ENCODE measurements at regions not wholly inside any gene's neighbourhood (a gene's known extent, or its start where the extent isn't known, plus 50 kb on each side); places are given as distances from the start of the nearest gene placed in this dataset.

GRCh38 chr13:37270226-37271001, 164.9 kb upstream of the CSNK1A1L start (continued):
- no peak for TF ChIP-seq BRD4 (IDR thresholded peaks at IDR 0.05)

- Histone ChIP-seq H3K9me1 (ENCODE audit: control insufficient read depth, insufficient read depth, low read length) (no peaks in the 10 kb centered on the region), H3K36me3 (ENCODE audit: control insufficient read depth, insufficient read depth, low read length) (no peaks in the 10 kb centered on the region), H3K4me3 (no peak overlapping the region), H3K4me2 (ENCODE audit: insufficient read depth, low read length) (no peak overlapping the region), H3K9ac (ENCODE audit: insufficient read depth in 1 of 2, low read depth in 2 of 2, low read length in 2 of 2) (no peak overlapping the region), H2AFZ (ENCODE audit: low read depth, low read length) (no peak overlapping the region), H3K27ac (ENCODE audit: extremely low read depth, low read depth, low read length) (no peak overlapping the region), H3K9me3 (replicated peaks; ENCODE audit: control insufficient read depth, insufficient read depth, low read depth, low read length) (no peaks in the 10 kb centered on the region), H3K27me3 (ENCODE audit: control insufficient read depth in 2 of 2, insufficient read depth in 2 of 2, low read length in 2 of 2) (no peaks in the 10 kb centered on the region), H3K79me2 (ENCODE audit: control insufficient read depth, insufficient read depth, low read length) (no peaks in the 10 kb centered on the region), H3K4me1 (replicated peaks in 1 of 2; ENCODE audit: control insufficient read depth in 2 of 2, insufficient read depth in 2 of 2, low read length in 2 of 2) (no peaks in the 10 kb centered on the region), H4K20me1 (replicated peaks; ENCODE audit: control insufficient read depth, insufficient read depth, low read length) (no peaks in the 10 kb centered on the region)
- no peak for ATAC-seq
- intact Hi-C loops (cut with micrococcal nuclease): no loop called here
- 0% methylated on average over 2 of the region's 2 CpGs for WGBS (ENCODE audit: insufficient coverage, low coverage, missing lambda C conversion rate)
- TF ChIP-seq SIRT6 (IDR thresholded peaks at IDR 0.05; ENCODE audit: low read depth, low read length) (no peak), ZNF398 (CRISPR knock-in tag; IDR thresholded peaks at IDR 0.05) (no peak)
- POLR2A ChIA-PET: no interaction called here
- CTCF ChIA-PET (ENCODE audit: low intra/inter-chr PET ratio): no interaction called here
- DNase-seq (ENCODE audit: extremely low read depth in 1 of 4, low spot score in 3 of 4): no peak
- no TSS peak for BruUV-seq (replicated peaks)
- in situ Hi-C loops (cut with MboI): no loop called here
- FAIRE-seq: no peak
Observed at GRCh38 chr13:37263871-37264270, 158.4 kb upstream of the CSNK1A1L start.
